BE2C (cell line): ENCODE measurements at regions not wholly inside any gene's neighbourhood (a gene's known extent, or its start where the extent isn't known, plus 50 kb on each side); places are given as distances from the start of the nearest gene placed in this dataset.
"Not testable (repeated sequence)": the region's sequence is repeated elsewhere in the genome, so short reads cannot be mapped to it uniquely, and the experiment has no call there.

ENCODE experiments used
- DNase-seq: peaks from one replicate; pipeline ENCODE4 v3.0.0-alpha.2; 2020
- H3K27me3 ChIP-seq: fragments of 250-450 bp; sonication (Bioruptor Pico); 2 replicates; pipeline ENCODE4 v1.5.1; 2020; ENCODE audit warnings: mild to moderate bottlenecking
- H3K36me3 ChIP-seq: fragments of 250-450 bp; sonication (Bioruptor Pico); 2 replicates; pipeline ENCODE4 v1.5.1; 2020; ENCODE audit warnings: mild to moderate bottlenecking
- H3K4me1 ChIP-seq: fragments of 250-450 bp; sonication (Bioruptor Pico); 2 replicates; pipeline ENCODE4 v1.5.1; 2020
- H3K4me3 ChIP-seq: 2 replicates; pipeline ENCODE4 v1.5.1; 2011; ENCODE audit warnings: low read depth, low read length
- H3K9me3 ChIP-seq: fragments of 250-450 bp; sonication (Bioruptor Pico); 2 replicates; pipeline ENCODE4 v1.5.1; 2020
- TF ChIP-seq, protein P1 (sequence below): IDR thresholded peaks from 2 replicates; pipeline ENCODE4 v1.5.1; 2012; ENCODE audit warnings: mild to moderate bottlenecking, low read depth, low read length

DNA sequence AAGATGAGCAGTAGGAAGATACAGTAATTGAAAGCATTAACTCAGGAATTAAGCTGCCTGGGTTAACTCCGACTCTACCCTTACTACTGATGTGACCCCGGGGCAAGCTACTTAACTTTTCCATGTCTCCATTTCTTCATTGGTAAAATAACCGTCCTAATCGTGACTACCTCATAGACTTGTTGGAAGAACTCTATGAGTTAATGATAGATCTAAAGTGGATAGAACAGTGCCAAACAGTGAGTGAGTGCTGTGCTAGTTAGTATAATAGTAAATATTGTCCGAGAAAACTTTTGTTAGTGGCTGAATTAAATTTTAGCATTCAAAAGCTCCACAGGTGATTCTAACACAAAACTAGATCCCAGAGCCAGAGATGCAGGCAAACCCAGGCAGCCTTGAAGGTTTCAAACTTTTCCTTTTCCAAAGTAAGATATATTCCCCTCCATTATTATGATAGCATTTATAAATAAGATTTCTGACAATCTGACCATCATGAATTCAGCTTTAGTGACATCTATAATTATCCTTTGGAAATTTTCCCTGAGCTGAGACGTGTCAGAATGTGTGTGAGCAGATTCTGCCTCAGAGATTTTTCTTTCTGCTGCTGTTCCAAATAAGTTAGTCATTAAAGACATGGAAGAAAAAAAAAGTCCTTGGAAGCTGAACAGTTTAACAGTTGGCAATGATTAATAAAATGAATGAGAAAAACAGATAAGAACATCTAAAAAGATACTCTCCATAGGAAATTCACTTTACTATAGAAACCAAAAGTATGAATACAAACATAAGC lies 369.5 kb downstream of the PRELID2 start:
- no peaks in the 10 kb centered on the region for H3K9me3 ChIP-seq
- TF ChIP-seq, protein P1, sequence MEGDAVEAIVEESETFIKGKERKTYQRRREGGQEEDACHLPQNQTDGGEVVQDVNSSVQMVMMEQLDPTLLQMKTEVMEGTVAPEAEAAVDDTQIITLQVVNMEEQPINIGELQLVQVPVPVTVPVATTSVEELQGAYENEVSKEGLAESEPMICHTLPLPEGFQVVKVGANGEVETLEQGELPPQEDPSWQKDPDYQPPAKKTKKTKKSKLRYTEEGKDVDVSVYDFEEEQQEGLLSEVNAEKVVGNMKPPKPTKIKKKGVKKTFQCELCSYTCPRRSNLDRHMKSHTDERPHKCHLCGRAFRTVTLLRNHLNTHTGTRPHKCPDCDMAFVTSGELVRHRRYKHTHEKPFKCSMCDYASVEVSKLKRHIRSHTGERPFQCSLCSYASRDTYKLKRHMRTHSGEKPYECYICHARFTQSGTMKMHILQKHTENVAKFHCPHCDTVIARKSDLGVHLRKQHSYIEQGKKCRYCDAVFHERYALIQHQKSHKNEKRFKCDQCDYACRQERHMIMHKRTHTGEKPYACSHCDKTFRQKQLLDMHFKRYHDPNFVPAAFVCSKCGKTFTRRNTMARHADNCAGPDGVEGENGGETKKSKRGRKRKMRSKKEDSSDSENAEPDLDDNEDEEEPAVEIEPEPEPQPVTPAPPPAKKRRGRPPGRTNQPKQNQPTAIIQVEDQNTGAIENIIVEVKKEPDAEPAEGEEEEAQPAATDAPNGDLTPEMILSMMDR = no peak
- DNase-seq = no peak
- no peaks in the 10 kb centered on the region for H3K27me3 ChIP-seq
- H3K36me3 ChIP-seq = no peaks in the 10 kb centered on the region
- no peaks in the 10 kb centered on the region for H3K4me1 ChIP-seq
- H3K4me3 ChIP-seq = no peak overlapping the region

DNA sequence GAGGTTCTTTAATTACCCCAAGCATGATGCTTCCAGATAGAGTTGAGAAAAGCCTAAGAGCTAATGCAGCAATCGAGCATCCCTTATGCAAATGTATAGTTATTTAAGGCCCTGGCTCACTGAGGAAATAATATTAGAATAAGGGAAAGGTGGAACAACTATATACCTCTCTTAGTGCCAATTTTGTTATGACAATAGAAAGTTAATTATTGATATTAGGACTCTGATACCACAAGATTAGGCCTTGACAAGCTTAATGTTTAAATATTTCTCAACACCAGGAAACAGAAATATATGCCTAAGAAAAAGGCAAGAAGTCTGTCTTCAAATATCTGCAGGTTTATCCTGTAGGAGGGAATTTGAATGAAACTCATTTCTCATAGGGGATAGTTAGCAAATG lies 371.0 kb downstream of the PRELID2 start:
- Histone ChIP-seq H3K4me3 (no peak overlapping the region), H3K27me3 (no peaks in the 10 kb centered on the region), H3K9me3 (no peaks in the 10 kb centered on the region), H3K36me3 (no peaks in the 10 kb centered on the region), H3K4me1 (no peaks in the 10 kb centered on the region)
- TF ChIP-seq, protein P1 = no peak
- DNase-seq = no peak

DNA sequence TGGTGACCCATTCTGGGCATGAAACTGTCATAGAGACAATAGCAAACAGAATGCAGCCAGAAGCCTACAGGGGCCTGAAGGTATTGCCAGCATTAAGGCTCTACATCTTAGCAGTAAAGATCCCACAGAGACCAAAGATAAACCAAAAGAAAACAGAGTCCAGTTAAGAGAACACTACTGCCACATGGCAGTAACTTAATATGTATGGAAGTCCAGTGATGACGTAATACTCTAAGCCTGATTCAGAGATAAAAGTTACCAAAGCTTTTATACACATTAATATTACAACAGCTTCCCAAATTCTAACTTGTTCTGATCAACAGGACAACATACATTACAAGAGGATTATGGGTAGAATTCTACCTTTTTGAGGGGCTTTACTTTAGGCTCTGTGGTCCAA lies 371.5 kb downstream of the PRELID2 start:
- H3K9me3 ChIP-seq = no peaks in the 10 kb centered on the region
- TF ChIP-seq, protein P1 = no peak
- H3K36me3 ChIP-seq = no peaks in the 10 kb centered on the region
- no peak for DNase-seq
- no peaks in the 10 kb centered on the region for H3K4me1 ChIP-seq
- no peaks in the 10 kb centered on the region for H3K27me3 ChIP-seq
- no peak overlapping the region for H3K4me3 ChIP-seq

DNA sequence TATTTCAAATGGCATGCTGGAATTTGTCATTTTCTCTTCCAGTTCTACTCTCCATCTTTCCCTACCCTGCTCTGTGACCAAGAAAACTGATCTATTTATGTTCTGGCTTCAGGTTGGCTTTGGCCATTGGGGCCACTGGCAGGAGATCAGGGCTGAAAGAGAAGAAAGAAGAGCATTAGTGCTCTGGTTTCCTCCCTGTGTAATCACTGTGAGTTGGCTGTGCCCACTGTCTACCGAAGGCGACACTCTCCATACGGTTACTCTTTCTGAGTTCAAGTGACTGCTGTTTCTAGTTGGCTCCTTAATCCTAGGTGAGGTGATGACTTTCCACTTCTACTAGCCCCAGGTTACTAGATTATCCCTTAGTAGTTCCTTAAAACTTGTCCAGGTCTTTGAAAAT lies 372.6 kb downstream of the PRELID2 start:
- Histone ChIP-seq H3K36me3 (no peaks in the 10 kb centered on the region), H3K4me3 (no peak overlapping the region), H3K27me3 (no peaks in the 10 kb centered on the region)

DNA sequence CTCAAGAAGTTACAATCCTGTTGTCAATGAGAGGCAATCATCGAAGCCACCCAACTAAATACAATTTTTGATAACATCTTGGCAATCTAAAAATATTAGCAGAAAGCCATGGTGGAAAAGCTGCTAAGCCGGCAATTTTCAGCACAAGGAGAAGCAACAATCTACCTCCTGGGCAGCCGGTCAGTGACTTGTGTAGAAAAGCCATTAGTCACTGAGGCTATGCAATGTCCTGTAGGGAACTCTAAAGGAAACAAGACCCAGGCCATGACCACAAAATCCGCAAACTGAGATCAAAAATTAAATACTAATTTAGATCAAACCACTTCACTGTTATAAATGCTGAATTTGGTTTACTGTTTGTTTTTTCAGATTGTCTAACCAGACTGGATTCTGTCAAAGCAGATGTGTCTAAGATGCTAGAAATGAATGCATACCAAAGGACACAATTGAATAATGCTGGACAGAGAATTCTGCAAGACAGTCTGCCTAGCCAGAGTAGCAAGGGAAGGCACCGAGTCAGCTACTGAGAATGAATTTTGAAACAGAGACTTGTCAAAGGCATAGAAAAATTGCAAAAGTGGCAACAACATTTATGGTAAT lies 384.8 kb downstream of the PRELID2 start:
- Histone ChIP-seq H3K9me3 (no peaks in the 10 kb centered on the region; the same call in 1 of the 2 replicates), H3K4me1 (no peaks in the 10 kb centered on the region), H3K27me3 (no peaks in the 10 kb centered on the region), H3K36me3 (no peaks in the 10 kb centered on the region), H3K4me3 (no peak overlapping the region)
- TF ChIP-seq, protein P1 = no peak
- no peak for DNase-seq

More for the DNA sequence above, 372.6 kb downstream of the PRELID2 start:
- Histone ChIP-seq H3K9me3 (no peaks in the 10 kb centered on the region), H3K4me1 (no peaks in the 10 kb centered on the region)
- TF ChIP-seq, protein P1 = no peak
- no peak for DNase-seq

DNA sequence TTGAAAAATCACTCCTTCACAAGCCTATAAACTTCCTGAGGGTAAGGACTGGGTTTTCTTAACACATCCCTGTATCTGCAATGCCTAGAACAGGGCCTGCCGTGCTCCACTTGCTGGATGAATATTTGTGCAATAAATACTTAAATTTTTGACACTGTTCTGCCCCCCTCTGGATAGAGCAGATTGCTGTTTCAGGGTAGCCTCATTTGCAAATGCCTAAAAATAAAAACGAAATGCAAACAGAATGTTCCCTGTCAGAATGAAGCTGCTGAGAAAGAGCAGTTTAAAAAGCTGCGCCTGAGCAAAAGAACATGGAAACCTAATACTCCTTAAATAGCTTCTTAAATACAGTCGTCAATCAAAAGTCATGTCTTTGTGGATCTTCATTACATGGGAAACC lies 385.3 kb downstream of the PRELID2 start:
- Histone ChIP-seq H3K27me3 (no peaks in the 10 kb centered on the region), H3K4me3 (no peak overlapping the region), H3K9me3 (no peaks in the 10 kb centered on the region; the same call in 1 of the 2 replicates), H3K4me1 (no peaks in the 10 kb centered on the region), H3K36me3 (no peaks in the 10 kb centered on the region)
- DNase-seq = no peak
- TF ChIP-seq, protein P1 = no peak

DNA sequence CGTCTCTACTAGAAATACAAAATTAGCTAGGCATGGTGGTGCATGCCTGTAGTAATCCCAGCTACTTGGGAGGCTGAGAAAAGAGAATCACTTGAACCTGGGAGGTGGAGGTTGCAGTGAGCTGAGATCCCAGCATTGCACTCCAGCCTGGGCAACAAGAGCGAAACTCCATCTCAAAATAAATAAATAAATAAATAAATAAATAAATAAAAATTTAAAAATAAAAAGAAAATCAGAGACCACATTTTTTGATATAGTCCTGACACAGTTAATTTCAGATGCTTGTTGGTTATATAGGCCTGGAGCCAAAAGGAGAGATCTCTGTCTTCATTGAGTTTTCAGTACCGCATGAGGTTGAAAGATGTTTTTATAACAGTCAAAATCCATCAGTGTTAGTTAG lies 388.3 kb downstream of the PRELID2 start:
- H3K4me1 ChIP-seq, H3K36me3 ChIP-seq: not testable (repeated sequence)

More for the DNA sequence above, 388.3 kb downstream of the PRELID2 start:
- DNase-seq, H3K9me3 ChIP-seq, H3K4me3 ChIP-seq, H3K27me3 ChIP-seq: not testable (repeated sequence)
